ENCODE measurements at regions not wholly inside any gene's neighbourhood (a gene's known extent, or its start where the extent isn't known, plus 50 kb on each side); places are given as distances from the start of the nearest gene placed in this dataset.

DNA sequence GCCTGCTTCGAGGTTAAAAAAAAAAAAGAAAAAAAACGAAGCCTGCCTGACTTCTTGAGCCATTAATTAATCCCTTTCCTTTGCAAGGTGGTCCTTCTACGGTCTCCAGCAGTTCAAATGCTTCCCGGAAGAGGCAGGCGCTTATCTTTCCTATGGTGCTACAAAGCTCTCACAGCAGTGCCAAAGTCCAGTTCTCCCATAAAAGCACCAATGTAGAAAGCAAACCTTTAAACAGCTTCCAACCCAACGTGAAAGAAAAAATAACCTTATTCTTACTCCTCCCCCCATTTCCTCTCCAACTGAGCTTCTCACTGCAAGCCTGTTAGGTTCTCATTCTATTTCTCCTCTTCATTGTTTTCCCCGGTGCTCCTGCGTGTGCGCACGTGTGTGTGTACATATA, 317.4 kb upstream of the SOX11 start:
- no peak for DNase-seq

DNA sequence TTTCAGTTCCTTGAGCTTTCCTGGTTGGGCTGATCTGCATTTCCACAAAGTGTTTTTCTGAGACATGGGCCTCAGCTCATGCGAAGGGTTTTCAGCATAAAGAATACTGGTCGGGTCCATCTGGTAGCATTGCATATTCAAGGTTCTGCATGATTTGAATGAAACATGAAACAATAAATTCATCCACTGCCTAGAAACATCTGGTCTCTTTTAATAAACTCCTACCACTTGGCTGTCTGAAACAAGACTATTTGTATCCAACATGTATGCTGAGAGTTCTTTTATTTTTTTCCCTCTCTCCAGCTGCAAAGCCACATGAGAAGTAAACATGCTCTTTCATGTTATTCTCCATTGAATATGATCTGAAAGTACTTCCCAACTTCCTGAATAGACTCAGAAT, 314.9 kb upstream of the SOX11 start:
- DNase-seq, result no peak

DNA sequence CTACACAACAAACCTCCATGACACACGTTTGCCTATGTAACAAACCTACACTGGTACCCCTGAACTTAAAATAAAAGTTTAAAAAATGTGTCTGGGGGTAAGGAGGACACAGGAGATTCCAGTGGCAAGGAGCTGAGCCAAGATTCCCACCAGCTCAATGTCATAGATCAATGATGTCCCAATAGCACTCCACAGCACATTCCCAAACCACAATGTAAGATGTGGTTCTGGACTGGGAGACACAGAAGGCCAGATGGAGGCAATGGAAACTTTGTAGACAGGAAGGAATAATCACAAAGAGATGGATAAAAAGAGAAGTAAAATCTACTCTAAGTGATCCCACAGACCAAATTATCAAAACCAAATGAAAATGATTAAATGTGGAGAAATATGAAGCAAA, 312.4 kb upstream of the SOX11 start:
- no peak for DNase-seq

DNA sequence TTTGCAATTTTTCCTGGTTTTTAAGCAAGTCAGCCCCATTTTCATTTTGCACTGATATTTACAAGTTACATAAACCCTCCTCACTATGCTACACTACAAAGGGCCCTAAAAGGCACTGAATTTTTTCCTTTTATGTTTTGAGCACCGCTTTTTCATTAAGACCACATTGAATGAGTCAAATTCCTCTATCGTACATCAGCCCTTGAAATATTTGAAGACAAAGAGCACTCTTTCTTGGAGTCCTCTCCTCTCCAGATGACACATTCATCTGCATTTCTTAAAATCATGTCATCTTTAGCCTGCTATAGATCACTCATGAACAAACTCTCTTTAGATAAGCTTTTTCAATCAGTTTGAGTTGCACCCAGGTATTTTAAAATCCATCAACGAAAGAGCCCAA, 306.6 kb upstream of the SOX11 start:
- no peak for DNase-seq

DNA sequence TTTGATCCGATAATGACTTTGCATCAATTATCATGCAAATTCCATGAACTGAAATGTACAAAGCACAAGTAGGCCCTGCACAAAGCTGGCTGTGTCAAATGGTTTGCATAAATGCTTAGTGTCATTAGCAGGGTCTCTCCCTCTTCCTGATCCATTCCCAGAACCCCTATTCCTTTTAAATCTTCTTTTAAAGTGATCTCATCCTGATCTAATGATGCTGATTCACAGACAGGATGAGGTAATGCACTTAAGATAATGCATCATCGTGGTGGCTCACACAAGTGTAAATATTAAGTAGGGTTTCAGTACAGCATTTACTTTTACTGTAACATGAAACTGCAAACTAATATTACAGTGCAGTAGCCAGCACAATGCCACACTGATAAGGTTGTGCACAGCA, 304.8 kb upstream of the SOX11 start:
- DNase-seq, result no peak

DNA sequence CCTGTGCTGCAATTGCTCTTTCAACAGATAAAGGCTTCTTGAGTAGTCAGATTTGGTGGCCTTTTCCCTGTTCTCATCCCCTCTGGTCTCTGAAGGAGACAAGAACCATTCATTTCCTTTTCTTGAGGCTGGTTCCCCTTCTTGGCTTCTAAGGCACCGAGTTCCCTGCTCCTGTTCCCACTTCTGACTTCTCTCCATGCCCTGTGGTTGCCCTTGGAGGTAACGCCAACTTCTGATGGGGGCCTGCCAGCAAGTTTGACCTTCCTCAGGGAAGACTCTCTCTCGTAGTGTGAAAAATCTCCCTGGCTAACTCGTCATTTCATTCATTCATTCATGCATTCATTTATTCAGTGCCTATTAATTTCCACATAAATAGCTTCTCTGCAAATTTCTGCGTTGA, 302.4 kb upstream of the SOX11 start:
- no peak for DNase-seq

DNA sequence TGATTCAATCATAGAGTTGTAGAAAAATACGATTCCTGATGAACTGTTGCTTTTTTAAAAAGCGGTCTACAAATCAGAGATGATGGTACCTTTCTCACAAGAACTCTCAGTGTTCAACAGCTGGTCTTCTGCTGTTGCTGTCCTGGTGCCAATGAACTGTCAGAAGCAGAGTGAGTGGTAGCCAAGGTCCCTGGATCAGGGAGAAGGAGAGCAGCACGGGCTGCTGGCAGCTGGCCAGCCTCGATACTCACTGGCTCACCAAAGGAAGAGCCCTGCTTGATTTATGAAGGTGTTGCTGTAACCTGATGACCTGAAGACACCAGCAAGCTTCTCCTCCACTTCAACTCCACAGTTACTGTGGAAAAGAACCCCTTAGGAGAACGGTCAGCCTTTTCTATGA, 300.8 kb upstream of the SOX11 start:
- peak; percentile 89 for DNase-seq

DNA sequence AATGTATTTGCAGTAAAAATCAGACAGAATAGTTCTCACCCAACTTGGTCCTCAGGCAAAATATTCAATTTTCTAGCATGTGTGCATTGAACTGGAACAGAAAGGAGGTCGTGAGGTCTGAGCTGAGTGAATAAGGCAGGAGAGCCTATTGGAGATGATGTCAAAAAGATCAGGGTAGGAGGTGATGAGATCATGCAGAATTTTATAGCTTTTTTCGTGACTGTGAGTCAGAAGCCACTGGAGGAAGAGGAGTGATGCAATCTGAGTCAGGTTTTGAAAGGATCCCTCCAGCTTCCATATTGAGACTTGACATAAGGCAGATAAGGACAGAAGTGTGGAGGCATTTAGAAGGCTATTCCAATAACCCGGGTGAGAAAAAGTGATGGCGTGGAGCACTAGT, 299.5 kb upstream of the SOX11 start:
- no peak for DNase-seq

DNA sequence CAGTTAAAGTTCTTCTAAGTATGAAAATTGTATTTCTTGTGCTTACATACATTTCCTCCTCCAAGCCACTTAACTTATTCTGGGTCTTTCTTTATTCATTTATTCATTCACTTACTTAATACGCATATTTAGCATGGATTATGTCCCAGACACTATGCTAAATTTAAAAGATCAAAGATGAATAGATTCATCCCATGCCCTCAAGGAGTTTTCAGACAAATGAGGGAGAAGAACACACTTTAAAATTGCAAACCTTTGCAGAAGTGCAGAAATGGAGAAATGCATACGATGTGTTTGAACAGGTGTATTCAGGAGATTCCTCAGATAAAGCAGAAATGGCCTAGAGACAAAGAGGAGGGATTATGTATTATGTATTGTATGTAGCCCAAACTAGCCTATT, 298.7 kb upstream of the SOX11 start:
- no peak for DNase-seq

DNA sequence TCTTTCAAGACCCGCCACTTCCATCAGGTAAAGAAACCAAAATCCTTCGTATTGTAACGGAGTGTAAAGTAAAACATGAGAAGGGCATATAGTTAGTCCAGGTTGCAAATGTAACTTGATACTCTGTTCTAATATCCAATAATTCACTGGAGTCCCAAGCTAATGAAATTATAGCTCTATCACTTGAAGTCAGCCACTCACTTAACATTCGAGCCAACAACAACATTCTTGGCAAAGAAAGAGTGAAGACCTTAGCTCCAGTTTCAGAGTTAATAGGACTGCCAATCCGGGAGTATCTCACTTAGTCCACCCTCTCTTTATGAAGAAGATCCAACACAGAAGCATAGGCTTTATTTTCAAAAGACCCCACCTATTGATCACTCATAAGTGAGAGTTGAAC, 298.0 kb upstream of the SOX11 start:
- no peak for DNase-seq

DNA sequence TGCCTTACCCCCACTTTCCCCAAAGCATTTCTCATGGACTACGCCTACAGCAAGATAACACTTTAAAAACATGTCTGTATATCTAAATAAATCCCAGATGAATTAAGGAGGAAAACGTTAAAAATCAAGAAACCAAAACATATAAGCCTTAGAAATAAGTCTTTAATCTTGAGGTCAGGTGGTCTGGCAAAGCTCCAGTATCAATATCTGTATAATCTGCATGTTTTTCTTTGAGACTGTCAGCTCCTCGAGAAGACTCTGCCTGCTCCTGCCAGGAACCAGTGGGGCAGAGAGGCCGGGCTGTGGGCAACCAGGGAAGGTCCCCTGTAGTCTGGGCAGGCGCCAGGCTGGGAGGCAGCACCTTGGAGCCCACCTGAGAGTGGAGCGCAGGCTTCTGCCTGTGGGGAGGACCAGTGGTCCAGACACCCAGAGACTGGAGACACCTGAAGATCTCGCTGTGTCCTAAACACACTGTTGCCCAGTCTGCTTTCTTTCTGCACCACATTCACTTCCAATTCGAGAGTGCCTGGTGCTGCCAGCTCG, 291.0 kb upstream of the SOX11 start:
- no peak for DNase-seq

DNA sequence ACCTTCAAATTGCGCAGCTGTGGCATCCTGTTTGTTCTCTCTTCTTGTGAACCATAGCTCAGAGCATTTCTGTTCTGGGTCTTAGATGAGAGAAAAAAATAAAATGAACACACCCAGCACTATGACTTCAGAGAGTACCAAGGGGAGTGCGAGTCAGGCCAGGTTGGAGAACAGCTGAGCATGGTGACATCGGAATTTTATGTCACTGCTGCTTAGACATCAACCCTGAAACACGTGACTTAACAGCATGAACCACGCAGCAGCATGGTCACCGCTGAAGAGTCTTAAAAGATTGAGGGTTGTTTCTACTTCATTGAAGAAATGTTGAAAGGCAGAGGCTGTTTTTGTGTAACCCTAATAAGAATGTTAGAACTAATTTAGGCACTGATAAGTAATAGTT, 288.8 kb upstream of the SOX11 start:
- no peak for DNase-seq

DNA sequence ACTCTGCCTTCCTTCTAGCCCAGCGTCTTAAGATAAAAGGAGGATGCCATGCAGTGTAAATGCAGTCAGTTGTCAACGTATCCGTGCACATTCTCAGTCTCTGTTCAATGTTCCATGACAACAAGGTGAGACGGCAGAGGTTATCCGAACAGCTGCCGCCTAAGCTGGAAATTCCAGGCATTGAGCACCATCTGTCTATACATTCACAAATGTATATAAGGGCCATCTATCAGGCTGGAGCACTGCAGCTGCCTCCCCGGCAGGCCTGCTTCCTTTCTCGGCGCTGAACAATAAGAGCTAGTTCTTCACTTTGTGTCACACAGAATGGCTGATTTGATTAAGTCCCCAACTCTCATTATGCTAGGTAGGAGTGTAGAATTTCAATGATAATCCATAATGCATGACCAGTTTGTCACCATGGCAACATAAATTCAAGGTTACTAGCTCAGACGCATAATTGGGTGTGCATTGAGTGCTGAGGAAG, 282.2 kb upstream of the SOX11 start:
- peak; percentile 63 for DNase-seq

DNA sequence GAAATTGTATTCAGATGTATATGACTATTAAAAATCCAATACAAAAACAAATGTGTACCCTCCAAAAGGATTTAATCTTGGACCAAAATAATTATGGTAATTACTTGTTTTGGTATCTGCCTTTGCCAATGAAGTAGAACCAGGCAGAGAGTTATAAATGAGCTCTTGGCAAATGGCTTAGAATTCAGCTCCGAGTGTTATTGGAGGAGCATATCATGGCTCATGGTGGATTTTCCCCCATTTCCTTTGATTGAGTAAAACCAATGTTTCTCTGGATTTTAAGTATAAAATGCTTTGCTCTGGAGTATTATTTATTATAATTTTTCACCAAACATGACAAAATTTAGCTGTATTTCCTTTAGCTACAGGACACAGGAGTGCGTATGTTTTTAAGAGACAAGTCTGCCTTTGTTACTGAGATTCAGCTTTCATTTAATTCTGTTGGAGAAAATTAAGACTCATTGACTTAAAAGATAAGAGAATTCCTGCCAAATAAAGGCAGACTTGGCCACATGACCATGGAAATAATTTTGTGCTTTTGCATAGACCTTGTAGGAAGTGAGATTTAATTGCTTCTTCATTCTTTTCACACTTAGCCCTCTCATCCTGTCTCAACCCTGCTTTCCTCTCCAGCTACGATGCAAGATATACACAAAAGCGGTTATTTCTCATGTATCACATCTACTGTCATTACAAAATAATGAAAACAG, 281.0 kb upstream of the SOX11 start:
- no peak for DNase-seq

DNA sequence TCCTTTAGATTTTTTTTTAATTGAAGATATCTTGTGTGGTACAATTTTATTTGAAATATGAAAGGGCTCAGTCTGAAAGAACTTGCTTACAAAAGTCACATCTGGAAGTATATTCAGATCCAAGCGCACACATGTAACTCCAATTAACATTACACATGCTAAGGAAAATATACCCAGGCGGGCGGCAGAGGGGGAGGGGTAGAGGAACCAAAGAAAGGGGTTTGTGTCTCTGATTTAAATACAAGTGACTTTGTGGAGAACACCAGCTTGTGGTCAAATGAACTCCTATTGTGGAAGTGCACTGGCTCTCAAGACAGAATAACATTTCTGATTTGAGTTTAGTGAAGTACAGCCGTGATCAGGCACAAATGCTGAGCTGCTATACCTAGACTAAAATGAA, 280.2 kb upstream of the SOX11 start:
- DNase-seq, result no peak

DNA sequence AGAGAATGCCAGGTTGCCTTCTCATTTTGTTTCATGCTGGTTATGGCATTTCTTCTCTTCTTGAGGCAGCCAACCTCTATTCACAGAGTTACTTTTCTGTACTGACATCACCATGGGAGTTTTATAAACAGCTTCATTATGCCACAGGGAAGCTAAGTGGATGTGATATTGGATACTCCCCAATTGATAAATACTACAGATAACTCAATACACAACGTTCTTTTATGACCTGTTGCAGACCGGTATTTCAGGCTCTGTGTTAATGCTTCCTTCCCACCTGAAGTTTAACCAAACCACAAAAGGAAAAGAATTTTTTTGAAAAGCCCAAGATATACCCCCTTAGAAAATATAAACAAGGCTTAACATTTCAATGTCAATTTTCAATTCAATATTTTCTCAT, 258.3 kb upstream of the SOX11 start:
- no peak for DNase-seq

DNA sequence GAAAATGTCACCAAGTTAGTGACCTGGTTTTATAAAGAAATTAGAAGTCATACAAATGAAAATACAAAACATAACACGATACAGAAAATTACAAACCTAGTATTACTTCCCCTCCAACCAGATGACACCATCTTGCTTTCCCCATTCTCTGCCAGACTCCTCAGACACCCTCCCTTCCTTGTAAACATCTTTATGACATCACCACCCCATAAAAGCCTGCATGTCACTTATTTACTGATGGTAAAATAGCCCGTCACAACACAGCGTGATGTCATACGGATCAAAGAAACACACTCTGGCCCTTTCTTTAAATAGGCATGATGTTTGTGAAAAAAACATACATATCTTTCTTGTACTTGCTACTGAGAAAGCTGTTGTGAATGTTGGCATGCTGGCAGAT, 254.8 kb upstream of the SOX11 start:
- no peak for DNase-seq

DNA sequence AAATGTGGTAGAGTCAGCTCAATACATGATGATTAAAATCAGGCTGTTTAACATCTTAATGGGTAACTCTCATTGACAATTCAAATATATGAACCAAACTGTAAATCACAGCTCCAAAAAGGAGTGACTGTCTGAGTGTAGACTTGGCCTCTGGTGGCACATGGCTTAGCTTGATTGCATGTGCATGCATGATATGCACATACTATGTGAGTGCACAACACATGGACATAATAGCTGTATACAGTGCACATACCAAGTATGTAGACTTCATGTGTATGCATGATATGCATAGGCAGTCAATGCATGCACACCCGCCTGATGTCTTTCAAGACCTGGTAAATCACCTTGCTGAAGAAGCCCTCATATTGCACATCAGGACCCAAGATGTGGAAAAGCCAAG, 252.0 kb upstream of the SOX11 start:
- no peak for DNase-seq

DNA sequence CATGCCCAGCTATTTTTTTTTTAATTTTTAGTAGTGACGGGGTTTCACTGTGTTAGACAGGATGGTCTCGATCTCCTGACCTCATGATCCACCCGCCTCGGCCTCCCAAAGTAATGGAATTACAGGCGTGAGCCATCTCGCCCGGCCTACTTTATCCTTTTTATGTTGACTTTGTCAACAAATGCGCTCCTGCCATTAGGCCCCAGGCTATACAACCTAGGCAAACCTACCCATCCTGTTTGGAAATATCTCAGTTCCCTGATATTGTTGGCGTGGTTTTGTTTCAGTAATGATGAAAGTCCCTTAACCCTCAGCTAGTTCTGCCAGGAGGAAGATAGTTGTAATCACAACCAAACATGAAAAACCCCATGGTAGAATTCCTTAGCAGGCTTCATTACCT, 249.4 kb upstream of the SOX11 start:
- no peak for DNase-seq

DNA sequence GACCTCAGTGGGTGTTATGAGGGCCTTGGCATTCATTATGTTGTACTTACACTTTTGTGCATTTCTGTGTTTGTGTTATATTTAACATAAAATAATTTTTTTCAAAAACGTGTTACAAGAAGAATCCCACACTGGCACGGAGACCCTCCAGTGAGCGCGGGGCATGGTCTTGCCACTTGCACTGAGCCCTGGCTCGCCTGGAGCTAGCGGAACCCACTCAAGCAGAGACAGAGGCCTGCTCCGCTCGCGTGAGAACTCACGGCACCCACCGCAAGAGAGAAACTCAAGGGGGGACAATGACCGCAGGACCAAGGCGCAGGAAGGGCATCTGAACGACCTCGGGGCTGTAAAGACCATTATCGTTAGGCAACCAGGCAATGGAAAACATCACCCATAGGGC, 248.0 kb upstream of the SOX11 start:
- DNase-seq, result no peak

DNA sequence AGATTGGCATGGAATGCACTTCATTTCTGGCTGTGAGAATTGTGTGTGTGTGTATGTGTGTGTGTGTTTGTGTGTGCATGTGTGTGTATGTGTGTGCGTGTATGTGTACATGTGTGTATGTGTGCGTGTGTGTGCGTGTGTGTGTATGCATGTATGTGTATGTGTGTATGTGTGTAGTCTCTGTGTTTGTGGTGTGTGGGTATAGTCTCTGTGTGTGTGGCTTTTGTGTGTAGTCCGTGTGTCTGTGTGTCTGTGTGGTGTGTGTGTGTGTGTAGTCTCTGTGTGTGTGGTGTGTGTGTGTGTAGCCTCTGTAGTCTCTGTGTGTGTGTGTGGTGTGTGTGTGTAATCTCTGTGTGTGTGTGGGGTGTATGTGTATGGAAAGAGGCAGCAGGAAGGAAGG, 247.3 kb upstream of the SOX11 start:
- no peak for DNase-seq

DNA sequence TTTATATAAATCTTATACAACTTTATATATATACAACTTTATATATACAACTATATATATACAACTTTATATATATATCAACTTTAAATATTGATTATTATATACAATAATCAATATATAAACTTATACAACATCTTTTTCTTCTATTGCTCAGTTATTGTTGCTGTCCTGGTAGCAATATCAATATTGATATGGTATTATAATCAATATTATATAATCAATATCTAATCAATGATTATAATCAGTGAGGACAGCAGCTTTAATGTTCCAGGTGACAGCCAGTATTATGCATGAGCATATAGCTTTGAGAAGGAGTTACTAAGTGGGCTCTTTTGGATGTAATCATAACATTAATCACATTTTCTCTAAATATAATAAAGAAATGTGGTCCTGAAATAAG, 242.3 kb upstream of the SOX11 start:
- no peak for DNase-seq

DNA sequence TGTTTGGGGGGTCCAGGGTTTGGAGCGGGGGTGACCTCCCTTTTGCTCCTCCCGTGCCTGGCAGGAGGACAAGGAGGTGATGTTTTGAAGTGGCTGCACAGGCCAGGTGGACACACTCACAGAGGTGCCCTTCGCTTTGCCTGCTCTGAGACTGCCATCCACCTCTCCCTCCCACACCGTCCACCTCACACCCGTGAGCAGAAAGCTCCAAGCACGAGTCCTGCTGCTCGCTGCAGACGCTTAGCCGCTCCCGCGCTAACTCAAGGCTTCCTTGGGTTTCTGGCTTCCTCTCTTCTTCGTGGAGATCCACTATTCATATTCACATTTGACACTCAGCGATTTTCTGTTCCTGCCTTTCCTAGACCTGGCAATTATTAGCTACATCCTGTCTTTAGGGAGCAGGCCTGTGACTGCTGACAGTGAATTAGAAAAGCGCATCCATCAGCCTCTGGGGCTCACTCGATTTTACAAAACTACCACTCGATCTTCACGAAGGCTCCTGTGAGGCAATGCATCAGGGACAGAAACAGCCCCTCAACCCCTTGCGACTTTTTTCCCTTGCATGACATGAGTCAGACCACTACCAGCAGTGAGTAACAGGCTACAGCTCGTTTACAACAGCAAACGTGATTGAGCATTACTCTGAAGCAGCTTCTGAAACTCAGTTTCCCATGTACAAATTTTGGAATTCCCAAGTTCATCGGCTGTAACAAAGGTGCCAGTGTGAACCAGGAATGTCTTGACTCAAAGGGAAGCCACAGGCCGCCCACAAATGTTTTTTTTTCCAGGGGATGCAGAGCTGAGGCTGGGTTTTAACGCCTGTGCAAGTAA, 238.7 kb upstream of the SOX11 start:
- DNase-seq, result peak; percentile 37

DNA sequence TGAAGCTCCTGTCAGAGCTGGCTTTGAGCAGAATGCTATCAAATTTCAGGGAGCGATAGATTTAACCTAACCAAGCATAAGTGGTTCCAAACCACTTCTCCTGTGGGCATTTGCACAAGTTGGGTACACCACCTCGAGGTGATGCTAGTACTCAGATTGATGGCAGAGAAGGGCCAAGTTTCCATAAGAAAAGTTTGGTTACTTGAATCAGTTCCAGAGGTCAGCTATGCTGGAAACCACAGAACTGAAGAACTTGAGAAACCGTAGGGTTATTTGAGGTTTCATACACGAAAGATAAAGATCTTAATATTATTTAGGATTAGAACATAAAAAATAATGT, 238.2 kb upstream of the SOX11 start:
- DNase-seq, result no peak

DNA sequence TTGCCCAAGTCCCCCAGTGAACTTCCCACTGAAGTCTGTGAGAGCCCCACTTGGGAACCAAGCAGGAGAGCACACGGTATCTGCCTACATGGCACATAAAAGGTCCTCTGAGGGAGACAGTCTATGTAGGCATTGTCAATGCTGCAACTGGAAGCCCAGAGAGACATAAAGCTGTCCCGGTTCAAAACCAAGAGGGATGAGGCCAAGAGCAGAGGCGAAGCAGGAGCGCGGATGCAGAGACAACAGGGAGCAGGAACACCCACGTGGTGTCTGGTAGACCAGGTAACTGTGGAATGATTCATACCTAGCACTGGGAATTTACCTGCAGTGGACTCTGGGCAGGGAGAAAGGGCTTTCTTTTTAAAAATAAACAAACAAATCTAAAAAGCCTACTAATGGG, 233.1 kb upstream of the SOX11 start:
- no peak for DNase-seq

Measured in SHP77 treated with DMSO at 0.1 percent for 48 hours (cell line).